GM19240 (cell line): ENCODE measurements at regions not wholly inside any gene's neighbourhood (a gene's known extent, or its start where the extent isn't known, plus 50 kb on each side); places are given as distances from the start of the nearest gene placed in this dataset.

Source experiments
- DNase-seq: peaks from one replicate; pipeline ENCODE4 v3.0.0; 2011; ENCODE audit warnings: low spot score; ENCODE audit not compliant: insufficient read length

DNA sequence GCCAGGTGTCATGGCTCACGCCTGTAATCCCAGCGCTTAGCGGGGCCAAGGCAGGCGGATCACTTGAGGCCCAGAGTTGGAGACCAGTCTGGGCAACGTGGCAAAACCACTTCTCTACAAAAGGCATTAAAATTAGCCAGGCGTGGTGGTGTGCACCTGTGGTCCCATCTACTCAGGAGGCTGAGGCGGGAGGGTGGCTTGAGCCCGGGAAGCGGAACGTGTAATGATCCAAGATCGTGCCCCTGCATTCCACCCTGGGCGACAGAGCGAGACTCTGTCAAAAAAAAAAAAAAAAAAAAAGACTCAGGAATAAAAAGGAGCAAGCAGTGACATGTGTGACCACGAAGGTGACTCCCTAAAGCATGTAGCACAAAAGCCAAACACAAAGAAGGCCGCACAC lies 50.1 kb upstream of the SALL3 start:
- no peak for DNase-seq
